Activated CD4-positive, alpha-beta T cell treated with anti-CD3 and anti-CD28 coated beads, Interleukin-2, amount 10 ng/mL, durations not matched to agents 7 days and 5 days (primary cell): ENCODE measurements at regions not wholly inside any gene's neighbourhood (a gene's known extent, or its start where the extent isn't known, plus 50 kb on each side); places are given as distances from the start of the nearest gene placed in this dataset.

Experiments
- CTCF ChIA-PET: fragments of 350-600 bp; sonication (Branson Sonifier 250); formaldehyde crosslinking; loops from one replicate; lab custom pipeline; 2021; ENCODE audit warnings: antibody characterized with exemption; lab: Charles Lee
- POLR2A ChIA-PET: fragments of 350-600 bp; sonication (Branson Sonifier 250); formaldehyde crosslinking; loops from one replicate; lab custom pipeline; 2021; ENCODE audit warnings: antibody characterized with exemption; lab: Charles Lee
- DNase-seq: peaks from one replicate; pipeline ENCODE4 v3.0.0-alpha.2; 2020
- H3K27ac Mint-ChIP-seq: one replicate; pipeline ENCODE4 v1.8.0; 2021; ENCODE audit warnings: mild to moderate bottlenecking, moderate library complexity, mixed read lengths
- H3K27me3 Mint-ChIP-seq: one replicate; pipeline ENCODE4 v1.8.0; 2021; ENCODE audit warnings: mixed read lengths
- H3K36me3 Mint-ChIP-seq: one replicate; pipeline ENCODE4 v1.8.0; 2021; ENCODE audit warnings: low read depth, mixed read lengths
- H3K4me1 Mint-ChIP-seq: one replicate; pipeline ENCODE4 v1.8.0; 2021; ENCODE audit warnings: mixed read lengths
- H3K4me3 Mint-ChIP-seq: one replicate; pipeline ENCODE4 v1.8.0; 2021; ENCODE audit warnings: mild to moderate bottlenecking, moderate library complexity, mixed read lengths
- H3K9me3 Mint-ChIP-seq: one replicate; pipeline ENCODE4 v1.8.0; 2021; ENCODE audit warnings: mixed read lengths

GRCh38 chr18:67308819-67309218 lies 207.7 kb downstream of the DSEL start:
- peaks cover 2% of the 10 kb centered on the region for H3K4me1 Mint-ChIP-seq
- no peaks in the 10 kb centered on the region for H3K36me3 Mint-ChIP-seq
- no peaks in the 10 kb centered on the region for H3K27me3 Mint-ChIP-seq
- H3K9me3 Mint-ChIP-seq: no peaks in the 10 kb centered on the region
- ChIA-PET CTCF (no interaction called here), POLR2A (no interaction called here)
- H3K27ac Mint-ChIP-seq: no peak overlapping the region
- no peak for DNase-seq
- H3K4me3 Mint-ChIP-seq: no peak overlapping the region

GRCh38 chr18:67305466-67305865 lies 211.1 kb downstream of the DSEL start:
- H3K27ac Mint-ChIP-seq: no peak overlapping the region
- peaks cover 3% of the 10 kb centered on the region for H3K36me3 Mint-ChIP-seq
- H3K27me3 Mint-ChIP-seq: no peaks in the 10 kb centered on the region
- CTCF ChIA-PET: no interaction called here
- DNase-seq: no peak
- peaks cover 10% of the 10 kb centered on the region for H3K4me1 Mint-ChIP-seq
- H3K9me3 Mint-ChIP-seq: peaks cover 4% of the 10 kb centered on the region
- POLR2A ChIA-PET: no interaction called here
- H3K4me3 Mint-ChIP-seq: no peak overlapping the region

GRCh38 chr18:67302043-67302442 lies 214.5 kb downstream of the DSEL start:
- H3K9me3 Mint-ChIP-seq: peaks cover 11% of the 10 kb centered on the region
- H3K36me3 Mint-ChIP-seq: peaks cover 3% of the 10 kb centered on the region
- H3K4me3 Mint-ChIP-seq: no peak overlapping the region
- H3K27me3 Mint-ChIP-seq: no peaks in the 10 kb centered on the region
- peak overlapping the region; percentile 65 for H3K27ac Mint-ChIP-seq
- H3K4me1 Mint-ChIP-seq: peaks cover 10% of the 10 kb centered on the region
- ChIA-PET POLR2A (no interaction called here), CTCF (no interaction called here)
- no peak for DNase-seq

DNA sequence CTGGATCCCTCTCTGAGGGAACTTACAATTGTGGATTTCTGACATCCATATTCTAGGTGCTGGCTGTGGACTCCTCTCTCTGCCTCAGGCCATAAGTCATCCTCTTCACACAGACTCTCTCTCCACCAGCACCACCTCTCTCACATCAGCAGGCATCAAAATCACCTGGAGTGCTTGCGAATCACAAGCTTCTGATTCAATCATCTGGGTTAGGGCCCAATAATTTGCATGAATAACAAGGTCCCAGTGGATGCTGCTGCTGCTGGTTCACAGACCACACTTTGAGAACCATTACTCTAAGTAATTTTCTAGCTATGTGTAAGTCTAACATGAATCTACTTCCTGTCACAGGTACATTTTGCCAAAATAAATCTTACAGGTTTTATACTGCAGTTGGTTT lies 214.9 kb downstream of the DSEL start:
- H3K4me3 Mint-ChIP-seq: no peak overlapping the region

DNA sequence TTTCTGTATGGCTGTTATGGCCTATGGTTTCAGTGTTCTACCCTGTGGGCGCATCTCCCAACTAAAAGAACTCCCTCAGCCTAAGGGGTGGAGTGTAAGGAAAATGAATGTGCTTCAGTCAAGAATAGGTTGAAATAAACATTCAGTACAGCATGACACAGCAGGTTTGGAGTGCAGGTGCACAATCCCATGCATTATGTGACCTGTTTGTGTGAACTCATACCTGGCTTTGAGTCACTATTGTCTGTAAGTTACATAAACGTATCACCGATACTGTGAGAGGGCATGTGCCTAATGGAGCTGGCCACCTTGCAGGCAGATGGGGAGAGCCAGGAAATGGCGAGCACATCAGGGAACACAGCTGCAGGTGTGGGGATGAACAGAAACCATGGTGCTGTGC lies 216.0 kb downstream of the DSEL start:
- peak; percentile 24 for DNase-seq
- H3K4me1 Mint-ChIP-seq: peaks cover 10% of the 10 kb centered on the region
- peaks cover 3% of the 10 kb centered on the region for H3K36me3 Mint-ChIP-seq
- POLR2A ChIA-PET: no interaction called here
- no peaks in the 10 kb centered on the region for H3K27me3 Mint-ChIP-seq
- peaks cover 11% of the 10 kb centered on the region for H3K9me3 Mint-ChIP-seq
- CTCF ChIA-PET: no interaction called here
- H3K4me3 Mint-ChIP-seq: no peak overlapping the region
- no peak overlapping the region for H3K27ac Mint-ChIP-seq

More for the DNA sequence above, 214.9 kb downstream of the DSEL start:
- peaks cover 11% of the 10 kb centered on the region for H3K9me3 Mint-ChIP-seq
- peaks cover 10% of the 10 kb centered on the region for H3K4me1 Mint-ChIP-seq
- ChIA-PET CTCF (no interaction called here), POLR2A (no interaction called here)
- DNase-seq: no peak
- H3K27ac Mint-ChIP-seq: no peak overlapping the region
- H3K36me3 Mint-ChIP-seq: peaks cover 3% of the 10 kb centered on the region
- H3K27me3 Mint-ChIP-seq: no peaks in the 10 kb centered on the region

DNA sequence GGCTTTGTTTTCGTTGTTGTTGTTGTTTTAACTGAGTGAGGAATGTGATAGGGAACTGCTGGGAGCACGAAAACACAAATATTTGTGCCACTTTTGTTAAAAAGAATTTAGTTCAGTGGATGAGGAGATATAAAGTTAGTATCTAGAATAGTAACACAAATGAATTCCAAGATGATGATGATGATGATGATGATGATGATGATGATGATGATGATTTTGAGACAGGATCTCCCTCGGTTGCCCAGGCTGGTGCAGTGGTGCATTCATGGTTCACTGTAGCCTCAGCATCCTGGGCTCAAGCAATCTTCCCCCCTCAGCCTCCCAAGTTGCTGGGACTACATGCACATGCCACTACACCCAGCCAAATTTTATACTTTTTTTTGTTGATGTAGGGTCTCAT lies 223.7 kb downstream of the DSEL start:
- ChIA-PET POLR2A (no interaction called here), CTCF (no interaction called here)
- no peaks in the 10 kb centered on the region for H3K36me3 Mint-ChIP-seq
- peaks cover 3% of the 10 kb centered on the region for H3K9me3 Mint-ChIP-seq
- no peaks in the 10 kb centered on the region for H3K27me3 Mint-ChIP-seq
- no peak overlapping the region for H3K27ac Mint-ChIP-seq
- H3K4me1 Mint-ChIP-seq: no peaks in the 10 kb centered on the region
- DNase-seq: no peak
- no peak overlapping the region for H3K4me3 Mint-ChIP-seq

DNA sequence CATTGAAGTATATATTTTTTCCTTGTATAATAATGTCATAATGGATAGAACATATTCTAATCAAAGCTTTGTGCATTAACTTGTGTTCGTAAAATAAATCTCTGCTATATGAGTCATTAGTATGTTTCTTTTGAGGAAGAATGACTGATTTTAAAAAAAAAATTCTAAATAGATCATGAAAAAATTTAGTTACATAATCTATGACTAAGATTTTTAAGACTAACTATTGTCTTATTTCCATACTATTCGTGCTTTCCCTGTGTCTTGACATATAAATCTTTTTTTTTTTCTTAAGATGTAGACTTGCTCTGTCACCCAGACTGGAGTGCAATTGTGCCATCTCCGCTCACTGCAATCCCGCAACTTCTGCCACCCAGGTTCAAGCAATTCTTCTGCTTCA lies 226.1 kb downstream of the DSEL start:
- Mint-ChIP-seq H3K4me3 (no peak overlapping the region), H3K27ac (no peak overlapping the region), H3K27me3 (no peaks in the 10 kb centered on the region), H3K36me3 (no peaks in the 10 kb centered on the region), H3K4me1 (no peaks in the 10 kb centered on the region), H3K9me3 (peaks cover 3% of the 10 kb centered on the region)
- no peak for DNase-seq
- CTCF ChIA-PET: no interaction called here
- POLR2A ChIA-PET: no interaction called here

- no peaks in the 10 kb centered on the region for H3K9me3 Mint-ChIP-seq
- ChIA-PET CTCF (no interaction called here), POLR2A (no interaction called here)
- no peak overlapping the region for H3K4me3 Mint-ChIP-seq
- no peak for DNase-seq
- H3K27me3 Mint-ChIP-seq: peaks cover 5% of the 10 kb centered on the region
- H3K4me1 Mint-ChIP-seq: no peaks in the 10 kb centered on the region
- H3K27ac Mint-ChIP-seq: no peak overlapping the region
- no peaks in the 10 kb centered on the region for H3K36me3 Mint-ChIP-seq
Measured at GRCh38 chr18:67285583-67285982, 230.9 kb downstream of the DSEL start.

DNA sequence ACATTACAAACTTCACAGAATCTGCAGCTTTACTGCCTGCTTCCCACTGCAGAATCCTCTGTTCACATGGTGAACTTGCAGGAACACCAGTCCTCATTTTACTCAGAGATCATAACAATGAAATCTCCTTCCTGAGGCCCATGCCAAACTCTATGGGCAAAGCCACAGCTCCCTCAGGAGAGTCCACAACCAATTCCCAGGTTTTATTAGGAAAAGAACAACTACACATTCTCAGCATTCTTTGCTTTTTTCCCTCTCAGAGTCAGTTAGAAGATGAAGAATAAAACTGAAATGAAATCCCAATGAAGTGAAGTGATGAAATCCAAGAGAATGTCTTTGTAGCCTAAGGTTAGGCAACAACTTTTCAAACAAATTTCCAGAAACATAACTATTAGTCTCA lies 233.7 kb downstream of the DSEL start:
- Mint-ChIP-seq H3K27me3 (peaks cover 7% of the 10 kb centered on the region), H3K4me1 (no peaks in the 10 kb centered on the region), H3K9me3 (no peaks in the 10 kb centered on the region), H3K4me3 (no peak overlapping the region), H3K36me3 (no peaks in the 10 kb centered on the region), H3K27ac (no peak overlapping the region)
- ChIA-PET CTCF (no interaction called here), POLR2A (no interaction called here)
- DNase-seq: no peak

GRCh38 chr18:67281746-67282145 lies 234.8 kb downstream of the DSEL start:
- no peak overlapping the region for H3K27ac Mint-ChIP-seq
- H3K4me1 Mint-ChIP-seq: no peaks in the 10 kb centered on the region
- H3K9me3 Mint-ChIP-seq: no peaks in the 10 kb centered on the region
- no peak for DNase-seq
- no peaks in the 10 kb centered on the region for H3K36me3 Mint-ChIP-seq
- no peak overlapping the region for H3K4me3 Mint-ChIP-seq
- ChIA-PET POLR2A (no interaction called here), CTCF (no interaction called here)
- H3K27me3 Mint-ChIP-seq: peaks cover 7% of the 10 kb centered on the region

GRCh38 chr18:67280486-67281242 lies 235.9 kb downstream of the DSEL start:
- H3K27me3 Mint-ChIP-seq: peaks cover 7% of the 10 kb centered on the region
- no peaks in the 10 kb centered on the region for H3K9me3 Mint-ChIP-seq
- DNase-seq: no peak
- H3K27ac Mint-ChIP-seq: no peak overlapping the region
- CTCF ChIA-PET: no interaction called here
- no peak overlapping the region for H3K4me3 Mint-ChIP-seq
- H3K4me1 Mint-ChIP-seq: no peaks in the 10 kb centered on the region
- no peaks in the 10 kb centered on the region for H3K36me3 Mint-ChIP-seq
- POLR2A ChIA-PET: no interaction called here

GRCh38 chr18:67279988-67280387 lies 236.5 kb downstream of the DSEL start:
- CTCF ChIA-PET: no interaction called here
- H3K36me3 Mint-ChIP-seq: no peaks in the 10 kb centered on the region
- H3K9me3 Mint-ChIP-seq: no peaks in the 10 kb centered on the region
- POLR2A ChIA-PET: no interaction called here
- no peaks in the 10 kb centered on the region for H3K4me1 Mint-ChIP-seq
- DNase-seq: no peak
- H3K27me3 Mint-ChIP-seq: peaks cover 10% of the 10 kb centered on the region
- no peak overlapping the region for H3K4me3 Mint-ChIP-seq
- no peak overlapping the region for H3K27ac Mint-ChIP-seq

DNA sequence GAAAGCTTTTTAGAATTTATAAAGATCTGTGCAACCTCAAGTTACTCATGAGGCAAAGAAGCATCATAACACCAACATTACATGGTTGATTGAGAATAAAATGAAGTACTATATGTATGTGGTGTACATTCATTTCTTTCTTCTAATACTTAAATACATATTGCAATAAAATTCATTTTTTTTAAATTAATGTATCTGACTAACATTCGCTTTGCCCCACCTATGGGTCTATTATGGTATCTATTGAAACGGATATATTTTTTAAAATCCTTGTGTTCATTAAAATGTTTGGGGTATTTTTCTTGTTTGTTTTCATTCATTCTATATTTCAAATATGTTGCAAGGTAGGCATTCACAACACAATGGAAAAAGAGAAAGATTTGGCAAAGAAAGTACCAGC lies 237.5 kb downstream of the DSEL start:
- ChIA-PET CTCF (no interaction called here), POLR2A (no interaction called here)
- Mint-ChIP-seq H3K36me3 (no peaks in the 10 kb centered on the region), H3K4me3 (no peak overlapping the region), H3K27ac (no peak overlapping the region), H3K9me3 (no peaks in the 10 kb centered on the region), H3K4me1 (no peaks in the 10 kb centered on the region), H3K27me3 (peaks cover 9% of the 10 kb centered on the region)
- no peak for DNase-seq

GRCh38 chr18:67276638-67277037 lies 239.9 kb downstream of the DSEL start:
- H3K36me3 Mint-ChIP-seq: no peaks in the 10 kb centered on the region
- ChIA-PET CTCF (no interaction called here), POLR2A (no interaction called here)
- no peak overlapping the region for H3K27ac Mint-ChIP-seq
- peaks cover 8% of the 10 kb centered on the region for H3K4me1 Mint-ChIP-seq
- peaks cover 5% of the 10 kb centered on the region for H3K27me3 Mint-ChIP-seq
- no peaks in the 10 kb centered on the region for H3K9me3 Mint-ChIP-seq
- H3K4me3 Mint-ChIP-seq: no peak overlapping the region
- DNase-seq: no peak
